Stimulated activated CD8-positive, alpha-beta memory T cell treated with anti-CD3 and anti-CD28 coated beads, Interleukin-4, amount 100 ng/mL, for 48 hours (primary cell): ENCODE measurements at regions not wholly inside any gene's neighbourhood (a gene's known extent, or its start where the extent isn't known, plus 50 kb on each side); places are given as distances from the start of the nearest gene placed in this dataset.

Experiments used
- DNase-seq: peaks from one replicate; pipeline ENCODE4 v3.0.0-alpha.2; 2020

DNA sequence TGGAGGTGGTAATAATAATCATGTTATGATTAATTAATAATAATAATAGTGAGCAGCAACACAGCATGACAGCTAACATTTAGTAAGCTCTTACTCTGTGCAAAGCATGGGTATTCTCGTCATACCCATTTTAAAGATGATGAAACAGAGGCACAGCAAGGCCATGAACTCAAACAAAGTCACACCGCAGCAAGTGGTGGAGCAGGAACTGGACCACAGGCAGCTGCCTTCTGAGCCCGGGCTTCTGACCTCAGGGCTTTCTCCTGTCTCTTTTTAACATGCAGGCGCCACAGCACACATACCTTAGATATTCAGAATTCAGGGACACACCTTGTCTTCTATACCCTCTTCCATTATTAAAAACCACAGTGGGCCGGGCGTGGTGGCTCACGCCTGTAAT, 50.7 kb upstream of the SPATA12 start:
- no peak for DNase-seq

DNA sequence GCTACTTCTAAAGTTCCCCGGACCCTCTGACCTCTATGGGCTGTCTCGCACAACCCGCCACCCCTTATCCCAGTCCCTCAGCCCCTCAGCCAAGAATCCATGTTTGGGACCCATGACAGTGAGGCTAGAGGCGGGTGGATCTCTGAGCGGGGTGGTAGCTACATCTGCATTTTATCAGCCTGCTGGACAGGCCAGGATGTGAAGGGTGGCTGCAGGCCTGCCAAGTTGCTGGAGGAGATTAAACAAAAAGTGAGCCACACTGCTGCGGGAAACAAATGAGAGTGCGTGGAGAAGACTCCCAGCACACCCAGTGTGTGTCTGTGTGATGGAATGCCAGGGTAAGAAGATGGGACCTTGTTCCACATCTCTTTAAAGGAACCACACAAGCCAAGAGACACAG, 51.1 kb upstream of the SPATA12 start:
- no peak for DNase-seq

DNA sequence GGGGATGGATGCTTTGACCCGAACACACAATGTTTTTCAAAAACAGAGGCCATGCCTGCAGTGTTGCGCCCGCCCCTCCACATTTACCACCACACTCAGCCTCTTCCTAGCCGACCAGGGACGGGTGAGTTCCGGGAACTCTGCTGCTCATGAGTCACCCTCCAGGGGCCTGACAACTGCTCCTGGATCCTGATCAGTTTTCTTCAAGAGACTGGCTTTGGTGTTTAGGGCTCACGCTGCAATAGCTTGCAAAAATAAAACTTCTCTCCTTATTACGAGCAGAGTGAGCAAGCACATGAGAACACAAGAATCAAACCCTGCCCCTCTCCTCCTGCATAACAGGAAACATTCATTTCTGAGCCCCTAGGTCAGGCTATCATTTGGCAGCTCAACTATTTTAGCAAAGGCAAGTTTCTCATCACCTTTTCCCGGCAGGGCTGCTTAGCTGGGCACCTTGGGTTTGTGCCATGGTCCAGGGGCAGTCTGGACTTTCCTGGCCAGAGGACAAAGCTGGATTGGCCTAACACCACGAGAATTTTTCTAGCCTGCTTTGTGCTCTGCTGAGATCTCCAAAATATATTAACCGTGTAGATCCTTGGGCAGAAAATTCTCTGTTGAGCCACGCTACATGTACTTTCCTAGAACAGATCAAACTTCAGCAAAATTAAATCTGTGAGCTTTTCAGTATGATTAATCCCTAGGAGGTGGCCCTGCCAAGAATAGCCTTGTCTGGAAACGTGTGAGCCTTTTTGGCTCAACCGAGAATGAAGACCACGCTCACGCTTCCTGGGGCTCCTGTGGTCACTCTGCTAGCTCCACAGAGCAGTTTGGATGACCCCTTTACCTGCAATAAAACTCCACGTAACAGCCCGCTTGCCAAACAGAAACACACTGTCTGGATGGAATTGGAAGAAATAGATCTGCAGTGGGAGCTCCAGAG, 52.7 kb upstream of the SPATA12 start:
- DNase-seq: peak; percentile 45

DNA sequence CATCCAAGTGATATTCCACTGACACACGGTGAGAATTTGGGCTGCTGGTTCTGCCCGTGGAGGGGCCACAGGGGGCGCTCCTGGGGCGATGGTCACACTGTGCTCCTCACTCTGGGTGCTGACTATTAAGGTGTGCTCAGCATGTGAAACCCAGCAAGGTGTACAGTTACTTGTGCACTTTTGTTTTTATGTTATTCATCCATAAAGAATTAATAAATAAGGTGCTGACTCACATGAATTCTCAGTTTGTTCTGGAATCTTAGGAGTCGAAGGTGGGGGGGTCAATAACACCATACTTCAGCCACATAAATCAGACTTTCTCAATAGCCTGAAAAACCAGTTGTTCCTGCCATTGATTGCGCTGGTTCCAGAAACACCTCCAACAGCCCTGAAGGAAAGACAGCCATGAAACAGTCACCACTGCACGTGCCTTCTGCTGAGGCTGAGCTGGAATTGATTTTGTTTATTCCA, 53.5 kb upstream of the SPATA12 start:
- no peak for DNase-seq

DNA sequence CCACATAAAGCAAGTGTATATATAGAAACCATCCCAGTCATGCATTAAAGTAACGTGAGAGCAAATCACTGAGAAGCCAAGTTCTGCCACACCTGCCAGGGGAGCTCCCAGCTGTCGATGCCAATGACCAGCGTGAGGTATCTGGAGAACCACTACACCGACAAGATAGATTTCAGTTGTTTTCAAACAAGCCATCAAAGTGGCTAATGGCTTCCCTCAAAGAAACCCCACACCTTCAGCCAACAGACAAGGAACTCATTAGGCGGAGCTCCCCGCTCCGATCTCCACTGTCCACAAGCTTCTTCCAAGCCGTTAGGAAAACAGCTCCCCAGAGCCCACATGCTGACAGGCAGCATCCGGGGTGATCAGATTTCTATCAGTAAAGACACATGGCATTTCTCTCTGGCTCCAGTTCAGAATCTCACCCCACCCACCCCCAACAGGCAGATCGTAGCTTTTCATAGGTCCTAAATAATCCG, 54.2 kb upstream of the SPATA12 start:
- no peak for DNase-seq

DNA sequence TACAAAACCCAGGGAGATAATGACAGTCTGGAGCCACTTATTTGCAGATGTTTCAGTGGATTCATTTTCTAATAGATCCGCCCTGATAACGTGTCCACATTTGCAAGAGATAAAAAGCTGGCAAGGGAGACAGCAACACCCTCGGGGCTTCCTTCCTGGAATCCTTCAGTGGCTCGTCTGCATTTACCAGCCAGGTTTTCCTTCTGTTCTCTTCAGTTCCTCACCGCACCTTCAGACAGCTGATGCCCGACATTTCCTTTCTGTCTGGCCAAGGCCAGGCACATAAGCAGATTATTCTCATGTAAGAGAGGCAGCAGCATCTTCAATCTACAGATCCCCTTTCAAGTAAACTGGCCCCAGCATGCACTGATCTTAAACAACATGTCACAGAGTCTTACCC, 56.2 kb upstream of the SPATA12 start:
- DNase-seq: no peak

DNA sequence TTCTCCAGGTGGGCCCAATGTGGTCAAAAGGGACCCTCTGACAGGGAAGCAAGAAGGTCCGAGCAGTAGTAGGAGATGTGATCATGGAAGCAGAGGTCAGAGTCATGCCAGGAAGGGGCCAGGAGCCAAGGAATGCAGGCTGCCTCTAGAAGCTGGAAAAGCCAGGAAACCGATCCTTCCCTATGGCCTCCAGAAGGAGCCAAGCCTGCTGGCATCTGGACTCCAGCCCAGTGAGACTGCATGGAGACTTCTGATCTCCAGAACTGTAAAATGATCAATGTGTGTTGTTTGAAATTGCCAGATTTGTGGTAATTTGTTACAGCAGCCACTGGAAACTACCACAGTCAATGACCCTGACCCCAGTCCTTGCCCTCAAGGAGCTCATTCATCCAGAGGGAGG, 56.8 kb upstream of the SPATA12 start:
- DNase-seq: no peak

DNA sequence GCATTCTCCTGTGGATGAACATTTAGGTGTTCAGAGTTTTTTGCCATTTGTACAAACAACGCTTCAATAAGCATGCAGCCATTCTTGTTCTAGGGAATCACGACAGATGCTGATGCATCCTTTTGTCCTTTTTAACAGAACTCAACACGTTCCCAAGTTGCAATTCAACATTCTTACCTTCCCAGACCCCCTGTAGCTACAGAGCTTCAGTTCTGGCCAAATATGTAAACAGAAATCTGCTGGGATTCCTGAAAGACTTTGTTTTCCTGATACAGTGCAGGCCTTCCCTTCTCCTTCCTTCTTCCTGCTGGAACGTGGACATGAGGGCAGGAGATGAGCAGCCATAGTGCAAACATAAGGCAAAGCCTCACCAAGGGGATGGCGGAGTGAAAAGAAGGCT, 59.1 kb upstream of the SPATA12 start:
- no peak for DNase-seq

DNA sequence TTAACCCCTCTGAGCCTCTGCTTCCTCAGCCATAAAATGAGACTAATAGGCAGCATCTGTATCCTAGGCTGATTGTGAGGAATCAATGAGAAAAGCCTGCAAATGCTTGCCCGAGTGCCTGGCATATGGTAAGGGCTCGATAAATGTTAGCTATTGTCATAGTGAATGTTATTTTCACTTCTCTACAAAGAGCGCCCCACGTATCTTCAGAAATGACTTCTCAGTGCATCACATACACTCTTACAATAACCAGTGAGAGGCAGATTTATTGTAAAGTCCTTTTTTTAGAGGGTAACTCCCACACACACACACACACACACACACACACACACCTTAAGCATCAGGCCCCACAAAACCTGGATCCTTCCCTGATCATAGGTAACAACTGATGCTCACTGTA, 60.5 kb upstream of the SPATA12 start:
- DNase-seq: no peak

DNA sequence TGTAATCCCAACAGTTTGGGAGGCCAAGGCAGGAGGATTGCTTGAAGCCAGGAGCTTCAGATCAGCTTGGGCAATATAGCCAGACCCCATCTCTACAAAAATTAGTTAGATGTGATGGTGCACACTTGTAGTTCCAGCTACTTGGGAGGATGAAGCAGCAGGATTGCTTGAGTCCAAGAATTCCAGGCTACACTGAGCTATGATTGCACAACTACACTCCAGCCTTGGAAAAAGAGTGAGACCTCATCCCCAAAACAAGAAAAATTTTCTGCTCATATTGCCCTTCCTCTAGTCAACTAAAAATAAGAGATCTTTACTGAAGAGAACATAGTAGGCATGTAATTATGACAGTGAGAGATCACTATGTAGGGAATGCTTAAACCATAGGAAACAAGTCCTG, 60.9 kb upstream of the SPATA12 start:
- DNase-seq: no peak

DNA sequence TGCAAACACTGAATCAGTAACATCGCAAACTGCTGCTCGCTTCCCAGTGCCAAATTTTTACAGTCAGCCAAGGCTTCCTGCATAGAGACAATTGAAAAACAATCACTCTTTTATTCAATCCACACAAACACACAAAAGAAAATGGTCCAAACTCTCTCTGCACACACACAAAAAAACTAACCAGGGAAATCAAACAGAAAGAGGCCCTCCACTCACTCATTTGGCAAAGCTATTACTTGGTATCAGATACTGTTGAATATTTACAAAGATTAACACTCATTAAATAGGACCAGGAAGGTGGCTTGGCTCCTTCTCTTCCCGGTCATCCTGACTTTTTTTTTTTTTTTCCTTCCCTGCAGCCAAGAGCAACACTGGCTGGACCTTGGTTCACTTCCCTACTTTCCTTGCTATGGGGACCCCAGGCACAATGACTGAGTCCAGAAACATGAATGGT, 62.4 kb upstream of the SPATA12 start:
- no peak for DNase-seq

DNA sequence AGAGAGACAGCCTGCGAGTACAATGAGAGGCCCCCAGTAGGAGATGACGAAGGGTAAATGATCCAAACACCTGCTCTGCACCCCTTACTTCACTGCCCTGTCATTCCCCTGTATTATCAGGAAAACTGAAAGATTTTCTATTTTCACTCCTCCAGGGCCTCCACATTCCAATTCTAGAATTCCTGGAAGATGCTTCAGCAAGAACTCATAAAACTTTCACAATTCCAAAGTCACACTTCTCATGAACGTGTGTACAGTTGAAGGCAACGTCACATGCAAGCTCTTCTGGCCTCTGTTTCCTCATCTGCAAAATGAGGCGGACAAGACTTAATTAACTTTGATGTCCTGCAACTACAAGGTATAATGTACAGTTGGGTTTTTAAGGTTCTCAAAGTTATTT, 62.8 kb upstream of the SPATA12 start:
- no peak for DNase-seq

DNA sequence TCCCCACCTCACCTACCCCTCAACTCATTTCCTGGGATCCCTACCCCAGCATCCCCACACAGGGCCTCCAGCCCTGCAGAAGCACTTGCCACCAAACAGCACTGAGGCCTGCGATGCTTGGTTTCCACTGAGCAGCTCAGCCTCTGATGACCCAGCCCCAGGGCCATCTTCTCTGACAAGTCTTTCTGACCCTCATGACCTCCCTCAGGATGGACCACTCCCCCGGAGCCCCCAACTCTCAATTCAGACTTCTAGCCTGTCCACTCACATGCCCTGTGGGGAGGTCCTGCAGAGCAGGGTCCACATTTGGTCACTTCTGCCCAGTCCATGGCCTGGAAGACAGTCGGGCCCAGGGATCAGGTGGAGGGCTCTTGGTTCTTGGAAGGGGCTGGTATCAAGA, 63.4 kb upstream of the SPATA12 start:
- DNase-seq: no peak

DNA sequence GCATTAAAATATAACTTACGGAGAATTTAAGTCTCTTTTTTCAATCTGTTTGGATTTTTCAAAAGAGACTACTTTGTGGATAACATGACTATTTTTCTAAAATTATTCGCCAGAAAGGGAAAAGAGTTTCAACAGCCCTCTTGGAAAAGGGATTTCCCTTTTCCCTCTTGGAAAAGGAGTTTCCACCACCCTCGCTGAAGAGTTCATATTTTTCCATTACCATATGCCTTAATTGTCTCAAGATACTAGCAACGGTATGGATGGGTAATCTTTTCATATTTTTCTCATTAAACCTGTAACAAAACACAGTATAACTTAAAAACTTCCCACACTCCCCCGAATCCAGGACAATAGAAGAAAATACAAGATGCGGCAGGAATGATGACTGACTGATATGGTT, 66.1 kb upstream of the SPATA12 start:
- no peak for DNase-seq

DNA sequence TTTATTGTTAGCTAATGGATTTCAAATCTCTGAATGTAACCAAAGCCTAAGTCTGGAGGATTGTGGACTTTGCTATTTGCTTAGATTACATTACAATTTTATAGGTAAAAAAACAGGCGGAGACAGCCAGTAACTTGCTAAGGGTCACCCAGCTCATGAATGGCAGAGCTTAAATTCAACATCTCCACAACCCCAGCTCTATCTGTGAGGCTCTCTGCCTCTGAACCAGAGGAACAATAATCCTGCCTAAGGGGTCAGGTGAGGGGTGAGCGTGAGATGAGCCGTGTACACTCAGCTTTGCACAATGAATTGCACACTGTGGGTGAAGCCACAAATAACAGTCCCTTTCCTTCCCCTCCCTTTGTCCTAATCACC, 69.8 kb upstream of the SPATA12 start:
- DNase-seq: no peak

DNA sequence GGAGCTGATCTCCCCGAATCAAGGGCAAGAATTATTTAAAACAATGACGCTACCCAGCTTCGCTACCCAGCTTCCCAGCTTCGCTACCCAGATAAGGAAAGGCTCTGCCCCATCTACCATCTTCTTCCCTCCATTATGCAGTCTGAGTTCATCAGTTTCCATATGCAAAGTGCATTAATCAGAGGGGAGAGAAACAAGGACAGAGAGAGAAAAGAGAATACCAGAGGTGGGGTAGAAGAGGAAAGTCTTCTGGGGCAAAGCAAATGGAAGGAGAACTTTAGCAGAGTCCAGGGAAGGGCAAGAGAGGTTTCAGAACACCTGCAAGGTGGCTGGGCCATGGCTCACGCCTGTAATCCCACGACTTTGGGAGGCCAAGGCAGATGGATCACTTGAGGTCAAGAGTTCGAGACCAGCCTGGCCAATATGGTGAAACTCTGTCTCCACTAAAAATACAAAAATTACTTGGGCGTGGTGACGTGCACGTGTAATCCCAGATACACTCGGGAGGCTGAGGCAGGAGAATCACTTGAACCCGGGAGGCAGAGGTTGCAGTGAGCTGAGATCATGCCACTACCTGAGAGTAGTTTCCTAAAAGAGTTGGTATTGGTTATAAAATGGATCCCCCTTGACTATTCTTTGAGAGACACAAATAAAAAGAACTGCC, 70.4 kb upstream of the SPATA12 start:
- DNase-seq: no peak

DNA sequence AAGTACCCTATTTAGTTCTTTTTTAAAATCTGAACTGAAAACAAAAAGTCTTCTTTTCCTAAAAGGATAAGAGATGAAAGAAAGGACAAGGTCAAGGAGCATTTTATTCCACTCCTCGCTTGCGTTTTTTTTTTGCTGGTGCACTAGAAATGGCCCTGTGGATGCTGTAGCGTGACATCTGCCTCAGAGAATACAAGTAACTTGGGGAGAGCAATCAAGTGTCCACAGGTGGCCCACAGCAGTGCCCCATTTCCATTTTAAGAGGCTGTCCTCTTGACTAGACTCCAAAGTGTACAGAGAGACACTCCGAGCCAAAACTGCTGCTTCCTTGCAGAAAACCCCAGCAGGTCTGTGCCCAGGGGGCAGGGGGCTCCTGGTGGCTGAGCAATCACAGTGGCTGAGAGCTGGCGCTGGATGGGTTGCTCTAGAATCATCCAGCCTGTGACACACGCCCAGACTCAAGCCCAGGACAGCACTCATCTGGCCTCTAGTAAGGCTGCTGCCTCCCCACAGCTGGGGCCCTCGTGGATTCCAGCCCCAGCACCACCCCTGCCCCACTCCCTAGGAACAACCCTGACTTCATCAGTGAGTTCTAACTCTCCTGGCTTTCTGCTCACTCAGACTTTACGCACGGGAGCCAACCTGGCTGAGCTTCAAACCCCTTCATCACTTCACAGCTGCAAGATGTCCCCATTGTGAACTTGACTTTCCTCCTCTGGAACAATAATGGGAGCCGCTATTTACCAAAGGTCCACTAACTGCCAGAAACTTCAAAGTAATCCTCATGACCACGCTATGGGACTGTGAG, 71.1 kb upstream of the SPATA12 start:
- DNase-seq: no peak

DNA sequence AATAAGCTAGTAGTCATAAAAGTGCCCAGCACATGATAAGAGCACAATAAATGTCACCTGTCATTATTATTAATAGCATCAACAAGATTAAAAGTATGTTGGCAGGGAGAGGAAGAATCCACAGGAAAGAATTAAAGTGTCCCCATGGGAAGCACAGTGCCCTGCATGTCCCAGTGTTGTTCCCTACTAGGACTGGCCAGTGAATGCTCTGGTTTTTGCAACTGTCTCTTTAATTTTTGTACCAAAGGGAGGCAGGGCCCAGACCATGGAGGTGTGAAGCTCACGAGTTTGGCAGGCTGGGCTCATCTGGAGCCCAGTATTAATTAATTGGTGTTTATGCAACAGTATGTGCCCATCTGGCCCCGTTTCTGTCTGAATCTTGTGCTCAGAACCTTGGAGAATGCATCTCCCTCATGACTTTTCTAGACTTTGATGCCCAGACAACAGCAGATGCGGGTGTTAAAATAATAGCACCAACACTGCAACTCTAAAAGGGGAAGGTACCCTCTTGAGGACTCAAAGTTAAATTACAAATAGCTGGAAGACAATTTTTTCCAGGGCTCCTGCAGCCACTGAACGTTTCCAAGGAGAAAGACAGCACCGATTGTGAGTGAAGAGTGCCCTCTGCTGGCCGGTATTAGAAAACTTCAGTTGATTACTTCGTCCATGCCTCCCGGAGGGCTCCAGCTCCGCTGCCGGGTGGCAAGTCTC, 71.9 kb upstream of the SPATA12 start:
- peak; percentile 83 for DNase-seq

DNA sequence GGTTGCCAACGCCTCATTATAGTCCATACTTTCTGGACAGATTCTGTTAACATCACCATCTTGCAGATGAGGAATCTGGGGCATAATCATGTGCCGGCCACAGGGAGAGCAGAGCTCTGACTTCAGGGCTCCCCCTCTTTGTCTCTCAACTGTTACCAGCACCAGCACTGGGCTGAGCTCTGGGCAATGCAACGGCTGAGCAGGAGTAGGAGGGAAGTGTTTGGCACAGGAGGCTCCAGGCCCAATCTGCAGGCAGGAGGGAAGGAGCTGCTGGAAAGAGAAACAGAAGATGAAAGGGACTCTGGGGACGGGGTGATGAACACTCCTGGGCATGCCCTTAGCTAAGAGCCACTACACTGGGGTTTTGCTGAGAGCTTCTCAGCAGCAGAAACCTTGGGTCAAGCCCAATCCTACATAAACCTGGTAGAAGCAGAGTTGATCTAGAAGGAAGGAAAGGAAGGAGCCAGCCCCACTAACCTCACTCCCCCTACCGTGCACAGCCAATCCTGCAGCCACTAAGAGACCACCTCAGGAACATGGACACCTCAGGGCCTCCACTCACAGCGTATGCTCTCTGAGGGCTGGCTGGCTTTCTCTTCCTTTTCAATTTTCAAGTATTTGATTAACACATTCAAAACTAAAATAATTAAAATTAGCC, 73.1 kb upstream of the SPATA12 start:
- no peak for DNase-seq

DNA sequence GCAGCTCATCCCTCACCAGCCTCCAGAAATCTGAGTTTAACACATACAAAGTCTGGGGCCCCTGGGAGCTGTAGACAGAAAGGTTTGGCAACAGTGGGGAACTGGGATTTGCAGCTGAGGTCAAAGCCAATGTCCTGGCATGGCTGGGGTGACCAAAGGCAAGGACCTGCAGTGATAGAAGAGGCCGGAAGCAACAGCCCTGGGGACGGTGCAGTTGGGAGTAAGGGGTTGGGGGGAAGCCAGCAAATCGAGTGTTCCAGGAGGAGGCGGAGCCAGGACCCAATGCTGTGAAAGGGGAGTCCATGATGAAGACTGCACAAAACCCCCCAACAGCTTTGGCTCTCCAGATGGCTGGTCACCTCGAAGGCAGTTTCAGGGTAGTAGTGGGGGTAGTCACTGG, 74.1 kb upstream of the SPATA12 start:
- no peak for DNase-seq

DNA sequence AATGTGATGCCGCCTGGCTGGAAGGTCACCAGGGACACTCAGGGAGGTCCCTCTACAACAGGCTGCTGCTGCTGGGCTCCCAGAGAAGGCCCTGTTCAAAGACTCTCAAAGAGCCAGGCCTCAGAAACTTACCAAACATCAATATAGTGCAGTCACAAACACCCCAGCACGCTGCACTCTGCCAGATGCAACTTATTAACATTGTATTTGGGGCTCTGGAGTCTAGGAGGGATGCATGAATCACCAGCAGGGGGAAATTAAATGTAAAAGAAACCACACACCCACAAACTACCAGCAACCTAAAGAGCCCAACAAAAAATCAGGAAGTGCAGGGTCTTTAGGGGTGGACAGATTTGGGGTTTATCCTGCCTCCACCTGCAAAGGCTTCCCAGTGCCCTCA, 74.6 kb upstream of the SPATA12 start:
- DNase-seq: no peak

DNA sequence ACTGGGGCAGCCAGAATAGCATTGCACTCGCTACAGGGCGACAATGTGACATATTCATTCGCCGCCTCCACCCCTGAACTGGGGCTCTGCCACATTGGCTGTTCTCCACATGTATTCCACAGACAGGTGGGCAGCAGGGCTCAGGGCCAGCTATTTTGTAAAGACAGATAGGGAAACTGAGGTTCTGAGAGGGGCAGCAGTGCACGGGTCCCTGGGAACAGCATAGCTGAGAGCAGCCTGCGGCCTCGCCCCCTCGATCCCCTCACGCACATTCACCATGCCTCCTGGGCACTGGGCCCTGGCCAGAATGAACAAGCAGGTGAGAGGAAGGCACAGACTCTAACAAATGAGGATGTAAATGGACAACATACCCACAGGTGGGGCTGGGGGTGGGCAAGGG, 75.0 kb upstream of the SPATA12 start:
- no peak for DNase-seq
